ENCODE measurements at regions not wholly inside any gene's neighbourhood (a gene's known extent, or its start where the extent isn't known, plus 50 kb on each side); places are given as distances from the start of the nearest gene placed in this dataset.
A peak's percentile ranks its signal among the peaks of the same experiment; 100 is the strongest.

- H3K9ac ChIP-seq (ENCODE audit: low read depth, low read length): no peak overlapping the region
- WGBS, 2 experiments (ENCODE audit: extremely low coverage in 2 of 2, insufficient read length in 1 of 2): no CpG with 5 or more reads among the region's 3 CpGs
- no peaks in the 10 kb centered on the region for H3K79me1 ChIP-seq (ENCODE audit: low read depth in 1 of 2, low read length in 2 of 2)
- H3K9me3 ChIP-seq (ENCODE audit: control insufficient read depth, insufficient read depth, low read length): no peaks in the 10 kb centered on the region; the same call in 1 of the 2 replicates
- H4K8ac ChIP-seq (ENCODE audit: low read depth in 2 of 2, low read length in 2 of 2): no peak overlapping the region
- H4K91ac ChIP-seq (ENCODE audit: insufficient read depth, low read depth, low read length): no peak overlapping the region
- no peak overlapping the region for H2AK9ac ChIP-seq (replicated peaks; ENCODE audit: low read depth, low read length, poor library complexity)
- no peak overlapping the region for H3K23ac ChIP-seq (ENCODE audit: low read depth, low read length)
- intact Hi-C loops (cut with micrococcal nuclease) (no loop called here), in situ Hi-C loops (cut with MboI; ENCODE audit: low sequenced_read_pairs) (no loop called here), dilution Hi-C loops (cut with HindIII; ENCODE audit: low sequenced_read_pairs, unreplicated experiment) (no loop called here)
- no peaks in the 10 kb centered on the region for H3K27me3 ChIP-seq (ENCODE audit: control insufficient read depth, insufficient read depth, low read length)
- no peak overlapping the region for H3K56ac ChIP-seq (ENCODE audit: extremely low read depth, insufficient read depth, low read length)
- H4K20me1 ChIP-seq (ENCODE audit: insufficient read depth, low read length): no peaks in the 10 kb centered on the region
- no peaks in the 10 kb centered on the region for H3K4me1 ChIP-seq (ENCODE audit: control insufficient read depth, insufficient read depth, low read length)
- no peak overlapping the region for H2BK20ac ChIP-seq (ENCODE audit: low read depth, low read length)
- ChIA-PET POLR2A (ENCODE audit: unreplicated experiment) (no interaction called here), CTCF (no interaction called here)
- no peak overlapping the region for H2AK5ac ChIP-seq (ENCODE audit: low read depth, low read length)
- no peak overlapping the region for H4K5ac ChIP-seq (ENCODE audit: low read depth, low read length)
- peaks cover 3% of the 10 kb centered on the region; the same call in 1 of the 2 replicates for H3K9me1 ChIP-seq (ENCODE audit: insufficient read depth, low read length)
- no peak for TF ChIP-seq CEBPB (IDR thresholded peaks at IDR 0.05; ENCODE audit: low read depth, low read length)
- no peak for TF ChIP-seq CHD1 (IDR thresholded peaks at IDR 0.05; ENCODE audit: low read depth, low read length)
- TF ChIP-seq RAD21 (IDR thresholded peaks at IDR 0.05; ENCODE audit: low read length): no peak
- TF ChIP-seq MXI1 (IDR thresholded peaks at IDR 0.05; ENCODE audit: borderline replicate concordance, low read depth, low read length): no peak
- no peak for TF ChIP-seq ELK1 (IDR thresholded peaks at IDR 0.05; ENCODE audit: borderline replicate concordance, low read depth, low read length)
- TF ChIP-seq RFX5 (IDR thresholded peaks at IDR 0.05; ENCODE audit: low read depth, low read length): no peak
- TF ChIP-seq FOS (IDR thresholded peaks at IDR 0.05; ENCODE audit: low read depth, low read length): no peak
- no peak for TF ChIP-seq RCOR1 (IDR thresholded peaks at IDR 0.05; ENCODE audit: insufficient replicate concordance, low read length)
- no peak for TF ChIP-seq POLR2A (IDR thresholded peaks at IDR 0.05; ENCODE audit: low read depth, low read length)
- TF ChIP-seq SMC3 (IDR thresholded peaks at IDR 0.05; ENCODE audit: low read depth, low read length): no peak
- TF ChIP-seq BHLHE40 (IDR thresholded peaks at IDR 0.05; ENCODE audit: low read depth, low read length): no peak
- no peak for TF ChIP-seq NFE2L2 (IDR thresholded peaks at IDR 0.05; ENCODE audit: low read depth, low read length)
- TF ChIP-seq CTCF (conservative IDR thresholded peaks at IDR 0.05; ENCODE audit: low read depth, low read length): no peak
- TF ChIP-seq MAZ (IDR thresholded peaks at IDR 0.05; ENCODE audit: borderline replicate concordance, low read depth, low read length): no peak
- TF ChIP-seq MAFK (IDR thresholded peaks at IDR 0.05; ENCODE audit: low read depth, low read length): no peak
- TF ChIP-seq USF2 (IDR thresholded peaks at IDR 0.05; ENCODE audit: low read depth, low read length): no peak
- ATAC-seq (ENCODE audit: low read depth) (peak; percentile 73), DNase-seq (peak; percentile 62)
- H2AFZ ChIP-seq (replicated peaks; ENCODE audit: low read length, poor library complexity): no peak overlapping the region
- no peak overlapping the region for H3K4ac ChIP-seq (ENCODE audit: low read depth, low read length)
- no peaks in the 10 kb centered on the region for H3K36me3 ChIP-seq (ENCODE audit: control insufficient read depth, insufficient read depth, low read length)
- no peak overlapping the region for H3K4me2 ChIP-seq (ENCODE audit: low read depth, low read length)
- H2BK15ac ChIP-seq (ENCODE audit: low read depth, low read length): no peak overlapping the region
- H2BK120ac ChIP-seq (ENCODE audit: low read depth, low read length): no peak overlapping the region
- no peak overlapping the region for H2BK5ac ChIP-seq (ENCODE audit: low read depth, low read length, poor library complexity, severe bottlenecking)
- H3K14ac ChIP-seq (replicated peaks; ENCODE audit: low read depth, low read length): no peak overlapping the region
- no peak overlapping the region for H3K4me3 ChIP-seq (ENCODE audit: insufficient read depth, low read depth, low read length)
- no peak overlapping the region for H3K27ac ChIP-seq (ENCODE audit: insufficient read depth, low read length)
- no peak overlapping the region for H3K18ac ChIP-seq (ENCODE audit: low read depth, low read length)
- BruUV-seq (replicated peaks): no TSS peak
Observed at GRCh38 chr3:30476368-30477084, 129.9 kb upstream of the TGFBR2 start.

Data from IMR-90 (cell line).